GM12873 (cell line): ENCODE measurements at regions not wholly inside any gene's neighbourhood (a gene's known extent, or its start where the extent isn't known, plus 50 kb on each side); places are given as distances from the start of the nearest gene placed in this dataset.

ENCODE experiments used
- CTCF ChIP-seq: IDR thresholded peaks from 2 replicates; pipeline ENCODE4 v1.5.1; 2012; ENCODE audit warnings: low read depth, mild to moderate bottlenecking, moderate library complexity, low read length, control low read depth; ENCODE audit not compliant: insufficient read depth; ENCODE audit errors: missing control alignments

GRCh38 chr9:109934857-109935215 lies 154.8 kb downstream of the PALM2AKAP2 start:
- TF ChIP-seq CTCF, result no peak

GRCh38 chr9:109935406-109936087 lies 155.5 kb downstream of the PALM2AKAP2 start:
- TF ChIP-seq CTCF, result no peak

GRCh38 chr9:109937861-109938453 lies 158.0 kb downstream of the PALM2AKAP2 start:
- TF ChIP-seq CTCF, result no peak

GRCh38 chr9:109939698-109940342 lies 159.8 kb downstream of the PALM2AKAP2 start:
- TF ChIP-seq CTCF, result no peak

- TF ChIP-seq CTCF, result no peak
Observed at GRCh38 chr9:109940561-109940960, 160.6 kb downstream of the PALM2AKAP2 start.

GRCh38 chr9:109941771-109942170 lies 161.8 kb downstream of the PALM2AKAP2 start:
- no peak for TF ChIP-seq CTCF

- TF ChIP-seq CTCF, result no peak
Observed at GRCh38 chr9:109945573-109945972, 165.6 kb downstream of the PALM2AKAP2 start.
